CD1c-positive myeloid dendritic cell (primary cell): ENCODE measurements at regions not wholly inside any gene's neighbourhood (a gene's known extent, or its start where the extent isn't known, plus 50 kb on each side); places are given as distances from the start of the nearest gene placed in this dataset.
"Not testable (repeated sequence)": the region's sequence is repeated elsewhere in the genome, so short reads cannot be mapped to it uniquely, and the experiment has no call there.

Source experiments
- DNase-seq: peaks from one replicate; pipeline ENCODE4 v3.0.0-alpha.2; 2016; ENCODE audit errors: extremely low spot score

DNA sequence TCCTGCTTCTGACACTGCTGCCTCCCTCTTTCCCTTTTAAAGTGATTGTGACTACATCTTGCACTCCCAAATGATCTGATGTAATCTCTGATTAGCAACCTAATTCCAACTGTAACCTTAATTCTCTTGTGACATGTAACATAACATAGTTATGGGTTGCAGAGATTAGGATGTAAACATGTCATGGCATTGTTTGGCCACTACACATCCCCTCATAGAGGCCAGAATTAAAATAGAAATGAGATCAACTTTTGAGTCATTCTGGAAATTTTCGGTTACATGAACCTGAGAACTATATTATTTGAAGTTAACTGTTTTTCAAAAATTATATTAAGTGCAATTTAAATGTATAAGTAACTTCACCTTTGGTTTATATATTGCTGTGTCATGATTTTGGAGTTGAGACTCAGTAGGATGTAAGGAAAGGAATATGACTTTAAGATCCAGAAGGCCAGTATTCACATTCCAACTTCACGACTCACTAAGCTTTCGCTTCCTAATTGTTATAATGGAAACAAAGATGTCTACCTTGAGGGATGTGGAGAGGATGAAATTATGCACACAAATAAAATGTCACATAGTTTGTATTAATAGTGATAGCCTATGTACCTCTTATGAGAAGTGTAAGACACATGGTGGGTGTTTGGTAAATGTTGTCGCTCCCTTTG lies 611.9 kb upstream of the MAP3K7 start:
- DNase-seq: no peak

DNA sequence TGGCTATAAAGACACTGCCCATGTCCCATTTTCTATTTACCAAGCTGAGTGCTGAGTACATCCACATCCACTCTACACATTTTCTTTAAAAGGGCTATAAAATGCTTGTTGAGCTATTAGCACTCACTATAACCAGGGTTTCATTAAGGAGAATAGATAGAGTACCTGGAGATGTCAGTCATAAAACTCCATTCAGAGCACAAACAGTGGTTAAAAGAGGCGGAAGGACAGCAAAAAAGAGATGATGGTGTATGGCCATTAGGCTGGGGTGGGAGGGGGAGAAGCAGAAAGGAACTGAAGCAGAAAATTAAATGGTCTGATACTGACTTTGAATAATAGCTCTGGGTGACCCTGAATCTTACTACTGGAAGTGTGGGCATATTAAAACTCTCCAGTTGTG lies 609.9 kb upstream of the MAP3K7 start:
- DNase-seq: no peak

DNA sequence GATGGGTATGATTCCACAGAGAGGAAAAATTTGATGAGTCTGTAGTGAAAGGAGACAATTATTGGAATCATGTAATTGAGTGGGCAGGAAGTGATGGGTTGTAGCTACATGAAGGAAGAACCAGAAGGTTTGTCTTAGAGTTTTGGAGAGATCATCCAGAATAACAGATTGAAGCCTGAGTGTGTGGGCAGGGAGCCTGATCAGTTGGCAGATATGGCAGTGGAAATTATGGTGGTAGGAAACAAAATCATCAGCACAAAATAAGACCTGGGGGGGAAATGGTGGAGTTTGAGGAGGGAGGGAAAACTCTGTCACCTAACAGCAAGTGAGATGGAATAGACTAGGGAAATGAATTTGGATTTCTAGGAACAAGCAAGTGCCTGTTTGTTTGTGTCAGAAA lies 606.6 kb upstream of the MAP3K7 start:
- DNase-seq: no peak

DNA sequence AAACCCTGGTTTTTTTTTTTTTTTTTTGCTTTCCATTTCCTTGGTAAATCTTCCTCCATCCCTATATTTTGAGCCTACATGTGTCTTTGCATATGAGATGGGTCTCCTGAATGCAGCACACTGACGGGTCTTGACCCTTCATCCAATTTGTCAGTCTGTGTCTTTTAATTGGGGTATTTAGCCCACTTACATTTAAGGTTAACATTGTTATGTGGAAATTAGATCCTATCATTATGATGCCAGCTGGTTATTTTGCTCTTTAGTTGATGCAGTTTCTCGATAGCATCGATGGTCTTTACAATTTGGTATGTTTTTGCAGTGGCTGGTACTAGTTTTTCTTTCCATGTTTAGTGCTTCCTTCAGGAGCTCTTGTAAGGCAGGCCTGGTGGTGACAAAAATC lies 603.2 kb upstream of the MAP3K7 start:
- not testable (repeated sequence) for DNase-seq

DNA sequence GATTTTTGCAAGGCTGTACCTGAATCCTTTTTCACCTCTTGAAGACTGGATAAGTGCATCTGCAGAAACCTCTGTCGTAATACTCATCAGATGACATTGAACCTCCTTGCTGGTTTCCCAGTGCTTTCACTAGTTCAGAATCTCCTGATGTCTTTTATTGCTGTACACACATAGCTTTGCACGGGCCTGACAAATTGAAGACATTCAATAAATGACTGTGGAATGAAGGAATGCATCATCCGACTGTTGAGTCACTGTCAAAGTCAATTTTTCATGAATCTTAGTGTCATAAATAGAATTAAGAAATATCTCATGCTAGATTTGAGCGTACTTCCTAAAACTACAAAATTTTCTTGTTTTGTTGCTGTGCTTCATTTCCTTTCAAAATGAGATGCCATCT lies 598.2 kb upstream of the MAP3K7 start:
- DNase-seq: no peak

DNA sequence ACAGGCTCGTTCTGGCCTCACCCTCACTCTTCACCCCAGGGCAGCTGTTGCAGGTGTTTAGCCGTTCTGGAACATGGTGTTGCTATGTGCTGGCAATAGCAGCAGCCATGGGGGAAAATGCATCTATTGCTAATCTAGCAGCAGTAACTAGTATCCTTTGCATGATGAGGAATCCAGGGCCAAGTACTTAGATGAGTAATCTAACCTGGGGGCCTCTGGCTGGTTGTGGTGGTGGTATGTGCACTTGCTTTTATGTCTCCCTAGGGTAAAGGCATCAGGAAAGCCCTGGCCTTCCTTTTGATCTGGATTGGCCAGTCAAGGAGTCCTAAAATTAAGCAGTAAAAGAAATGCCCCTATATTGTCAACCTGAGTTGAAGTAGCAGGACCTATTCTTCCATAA lies 594.5 kb upstream of the MAP3K7 start:
- DNase-seq: no peak

DNA sequence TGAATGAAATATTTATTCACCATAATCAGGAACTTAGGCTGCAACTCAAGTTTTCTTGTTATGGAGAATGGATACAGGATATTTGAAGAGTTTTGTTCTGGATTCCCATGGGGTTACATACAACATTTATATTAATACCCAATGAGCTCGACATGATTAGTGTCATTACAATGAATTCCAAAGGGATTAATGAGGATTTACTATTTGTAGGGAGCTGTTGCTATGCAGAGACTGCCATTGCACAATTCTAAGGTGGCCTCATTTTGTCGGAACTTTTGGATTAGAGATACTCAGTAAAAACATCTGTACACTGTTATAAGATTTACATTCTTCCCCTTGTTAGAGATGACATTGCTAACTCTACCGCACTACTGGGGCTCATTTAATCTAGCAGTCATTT lies 586.8 kb upstream of the MAP3K7 start:
- DNase-seq: no peak

DNA sequence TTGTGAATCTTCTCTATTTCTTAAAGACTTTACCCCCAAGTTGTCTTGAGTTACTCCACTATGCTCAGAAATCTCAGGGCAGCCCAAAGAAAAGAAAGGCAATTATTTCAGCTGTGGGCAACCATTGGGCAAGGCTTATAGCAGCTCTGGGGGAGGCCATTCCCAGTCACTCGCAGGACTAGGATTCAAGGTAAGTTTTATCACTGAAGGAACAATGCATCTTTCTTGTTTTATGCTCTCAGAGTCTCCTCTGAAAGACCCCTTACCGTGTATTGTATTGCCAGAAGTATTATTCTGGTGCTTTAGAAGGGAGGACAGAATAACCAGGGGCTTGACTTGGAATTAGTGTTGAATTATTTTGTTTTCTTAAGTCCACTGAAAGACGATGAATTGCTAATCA lies 586.3 kb upstream of the MAP3K7 start:
- no peak for DNase-seq

DNA sequence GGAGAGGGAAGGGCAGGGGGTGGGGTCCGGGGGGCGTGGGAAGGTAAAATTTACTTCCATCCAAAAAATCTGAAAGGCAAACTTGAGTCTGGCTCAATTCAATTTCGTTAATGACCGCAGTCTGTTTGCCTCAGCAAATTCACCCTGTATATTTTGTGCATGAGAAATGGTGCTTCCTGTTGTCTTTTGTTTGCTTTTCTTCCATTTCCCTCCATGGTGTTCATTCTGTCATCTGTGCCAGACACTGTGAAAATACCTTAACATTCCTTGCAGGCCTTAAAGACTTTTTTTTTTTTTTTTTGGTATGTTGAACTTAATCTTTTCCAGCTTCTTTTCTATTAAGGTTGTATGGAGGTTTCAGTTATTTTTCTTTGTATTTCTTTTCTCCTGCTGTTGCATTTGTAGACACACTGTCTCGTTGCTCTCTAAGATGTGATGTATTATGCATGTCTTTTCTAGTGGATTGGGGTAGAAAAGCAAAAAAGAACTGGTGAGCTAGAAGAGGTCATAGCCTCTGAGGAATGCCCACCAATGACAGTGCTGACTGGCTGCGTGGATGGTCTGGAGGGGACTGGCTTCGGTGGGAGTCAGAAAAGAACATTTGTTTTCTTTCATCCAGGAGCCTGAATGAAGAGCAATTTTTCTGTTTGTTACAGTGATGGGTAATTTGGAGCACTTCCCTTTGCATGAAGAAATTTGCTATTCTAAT lies 585.0 kb upstream of the MAP3K7 start:
- DNase-seq: no peak

DNA sequence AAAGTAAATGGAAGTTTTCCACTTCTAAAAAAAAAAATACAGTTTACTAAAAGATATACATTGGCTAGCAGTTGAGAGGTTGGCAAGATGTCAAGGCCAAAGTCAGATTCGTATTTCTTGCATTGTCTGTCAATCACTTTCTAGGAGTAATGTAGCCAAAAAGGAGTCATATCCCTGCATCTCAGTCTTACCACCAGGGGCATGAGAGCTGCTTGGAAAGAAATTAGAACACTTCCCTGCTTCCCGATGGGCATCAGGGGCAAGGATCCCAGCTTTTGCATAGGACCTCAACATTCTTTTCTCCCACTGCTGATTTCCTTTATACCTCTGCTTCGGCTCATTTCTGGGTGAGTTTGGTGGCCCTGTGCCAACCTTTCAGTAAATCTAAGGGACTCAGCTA lies 581.0 kb upstream of the MAP3K7 start:
- DNase-seq: no peak

DNA sequence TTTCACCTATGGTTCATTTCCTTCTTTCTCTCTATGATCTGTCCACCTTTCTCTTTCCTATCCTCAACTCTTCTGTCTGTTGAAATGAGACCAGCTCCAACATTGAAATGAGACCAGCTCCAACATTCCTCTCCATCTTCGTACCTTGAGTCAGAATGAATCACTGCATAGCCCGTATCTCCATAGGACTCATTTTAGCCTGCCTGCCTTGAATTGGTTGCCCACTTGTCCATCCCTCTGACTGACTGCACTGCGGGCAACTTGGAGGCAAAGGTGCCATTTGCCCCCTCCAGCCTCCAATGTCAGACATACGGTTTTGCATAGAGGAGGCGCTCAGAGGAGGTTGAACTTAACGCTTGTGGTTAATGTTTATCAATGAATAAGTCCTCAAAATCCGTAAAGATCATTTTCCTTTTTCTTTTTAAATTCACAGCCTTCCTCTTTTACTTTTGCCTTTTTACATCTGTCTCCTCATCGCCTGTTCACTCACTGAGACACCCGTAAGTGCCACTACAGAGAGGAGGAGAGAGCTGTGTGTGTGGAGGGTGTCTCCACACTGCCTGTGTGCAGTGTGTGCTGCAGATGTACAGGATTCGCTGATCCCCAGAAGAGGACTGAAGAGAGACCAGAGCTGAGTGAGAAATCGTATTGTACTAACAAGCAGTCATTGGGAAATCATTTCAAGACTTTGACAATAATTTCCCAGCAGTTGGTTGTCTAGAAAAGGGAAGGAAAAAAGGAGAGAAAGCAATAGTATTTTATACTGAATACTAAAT lies 579.6 kb upstream of the MAP3K7 start:
- no peak for DNase-seq

DNA sequence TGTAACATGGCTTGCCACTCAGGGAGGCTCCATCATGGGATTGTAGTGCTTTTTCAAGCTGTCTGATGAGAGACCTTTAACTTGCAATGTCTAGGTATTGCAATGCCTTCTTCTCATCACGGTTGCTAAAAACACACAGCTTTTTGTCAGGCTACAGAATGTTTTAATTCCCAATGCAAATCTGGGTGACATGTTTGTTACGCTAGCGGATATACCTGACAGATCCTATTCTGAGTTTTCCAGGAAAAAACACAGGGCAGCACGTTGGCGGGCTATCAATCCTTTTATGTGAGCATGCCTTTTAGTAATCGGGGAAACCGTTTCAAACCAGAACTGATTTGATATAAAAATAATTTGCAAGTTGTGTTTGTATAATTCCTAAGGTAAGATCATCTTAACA lies 577.2 kb upstream of the MAP3K7 start:
- DNase-seq: no peak

DNA sequence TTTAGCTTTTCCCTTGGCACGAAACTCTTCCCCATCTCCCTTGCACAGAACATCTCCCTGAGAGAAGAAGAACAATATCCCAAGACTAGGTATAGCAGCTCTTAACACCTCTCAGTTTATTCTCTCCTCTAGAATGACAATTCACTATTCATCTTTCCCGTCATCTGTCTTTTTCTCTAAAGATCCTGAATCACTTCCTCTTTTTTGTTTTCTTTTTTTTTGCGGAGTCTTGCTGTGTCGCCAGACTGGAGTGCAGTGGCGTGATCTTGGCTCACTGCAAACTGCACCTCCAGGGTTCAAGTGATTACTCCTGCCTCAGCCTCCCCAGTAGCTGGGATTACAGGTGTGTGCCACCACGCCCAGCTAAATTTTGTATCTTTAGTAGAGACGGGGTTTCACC lies 574.4 kb upstream of the MAP3K7 start:
- DNase-seq: no peak

DNA sequence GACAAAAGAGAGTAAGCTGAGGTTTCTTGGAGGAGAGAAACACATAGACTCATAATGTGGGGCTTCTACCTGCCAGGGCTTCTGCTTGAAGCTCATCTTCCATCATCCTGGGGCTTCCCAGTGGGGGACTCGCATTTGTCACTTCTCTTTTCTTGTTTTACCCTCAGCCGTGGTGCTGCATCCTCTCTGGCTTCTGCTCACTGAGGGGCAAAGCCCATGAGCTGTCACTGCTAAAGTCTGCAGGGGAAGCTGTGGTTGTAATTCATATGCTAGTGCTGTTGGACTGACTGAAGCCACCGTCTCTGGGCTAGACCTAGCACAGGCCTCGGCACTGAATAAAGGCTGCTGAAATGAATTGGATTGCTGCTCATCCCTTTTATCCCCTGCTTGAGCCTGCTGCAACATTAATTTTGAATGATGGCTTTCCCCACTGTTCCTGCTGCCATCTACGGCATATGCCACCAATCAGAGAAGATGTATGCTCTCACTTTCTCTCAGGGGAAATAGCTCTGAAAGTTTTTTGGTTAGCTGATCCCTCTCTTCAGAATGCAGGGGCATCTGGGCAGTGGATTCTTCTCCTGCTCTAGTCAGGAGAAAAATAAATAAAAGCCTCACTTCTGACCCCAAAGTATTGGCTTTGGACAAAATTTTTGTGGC lies 568.4 kb upstream of the MAP3K7 start:
- no peak for DNase-seq

DNA sequence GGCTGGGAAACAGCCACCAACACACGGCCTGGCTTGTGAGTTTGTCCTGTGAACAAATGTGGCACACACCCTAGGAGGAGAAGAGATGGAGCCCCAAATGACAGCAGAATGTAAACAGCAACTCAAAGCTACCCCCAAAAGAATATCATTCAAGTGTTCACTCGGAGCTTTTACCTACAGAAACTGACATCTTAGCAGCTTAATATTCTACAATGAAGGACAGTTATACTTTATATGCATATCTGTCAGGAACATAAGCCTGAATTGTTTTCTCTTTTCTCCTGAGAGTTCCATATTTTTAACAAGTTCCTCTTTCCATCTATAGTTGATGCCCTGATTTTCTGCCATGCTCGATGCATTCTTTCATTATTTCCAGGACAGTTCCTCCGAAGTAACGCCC lies 566.0 kb upstream of the MAP3K7 start:
- DNase-seq: no peak

DNA sequence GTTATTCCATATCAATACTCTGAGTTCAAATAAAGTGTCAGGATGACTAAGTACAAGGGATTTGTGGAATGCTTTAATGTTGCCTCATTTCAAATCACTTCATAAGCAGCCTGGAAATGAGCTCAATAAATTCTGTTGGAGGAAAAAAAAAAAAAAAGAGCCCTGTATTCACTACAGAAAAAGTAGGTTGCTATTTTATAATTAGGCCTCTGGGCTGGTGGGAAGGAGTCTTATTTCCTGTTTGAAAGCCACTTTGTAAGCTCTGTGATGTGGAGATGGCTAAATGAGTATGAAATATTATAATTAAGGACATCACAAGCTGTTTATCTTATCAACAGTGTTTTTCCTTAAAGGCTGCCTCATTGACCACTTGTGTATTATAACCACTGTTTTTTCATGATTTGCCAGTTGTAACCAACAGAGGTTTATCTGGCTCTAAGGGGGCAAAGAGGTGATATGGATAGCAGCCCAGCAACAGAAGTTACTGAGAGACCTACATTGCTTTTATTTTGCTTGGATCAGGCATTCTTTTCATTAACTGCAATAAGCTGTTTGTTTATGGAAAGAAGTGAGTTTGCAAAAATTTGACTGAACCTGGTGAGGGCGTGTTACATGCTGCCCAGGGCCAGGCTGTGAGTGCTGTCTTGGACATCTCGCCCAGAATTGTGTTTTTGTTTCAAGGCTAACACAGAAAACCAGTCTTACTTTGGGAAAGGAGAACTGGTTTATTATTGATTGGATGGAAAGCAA lies 563.3 kb upstream of the MAP3K7 start:
- no peak for DNase-seq

DNA sequence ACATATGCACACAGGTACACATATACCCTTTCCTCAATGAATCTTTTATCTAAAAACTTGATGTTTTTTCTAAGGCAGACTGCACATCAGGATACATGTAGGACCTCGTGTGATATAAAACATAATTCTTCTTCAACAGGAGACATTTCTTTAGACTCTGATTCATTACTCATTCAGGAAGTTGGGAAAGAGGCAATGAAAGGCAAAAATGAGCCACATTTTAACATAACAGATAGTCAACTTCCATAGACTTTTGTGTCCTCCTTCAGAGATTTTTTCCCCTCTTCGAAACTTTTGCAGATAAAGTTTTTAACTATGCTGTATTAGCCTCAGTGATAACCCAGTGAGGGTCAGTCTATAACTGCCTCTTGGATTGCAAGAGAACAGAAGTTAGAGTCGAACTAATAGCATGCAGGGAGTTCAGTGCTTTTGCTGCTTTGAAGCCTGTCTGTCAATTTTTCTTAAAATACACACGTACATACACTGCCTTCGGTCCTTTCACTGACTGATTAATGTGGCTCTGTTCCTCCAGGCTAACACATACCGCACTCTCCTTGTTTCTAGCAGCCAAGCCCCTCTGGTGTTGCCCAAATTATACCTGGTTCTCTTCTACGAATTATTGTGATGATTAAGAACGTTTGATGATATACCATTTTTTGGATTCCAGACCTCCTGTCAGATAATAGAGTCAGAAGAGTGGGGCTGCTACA lies 562.5 kb upstream of the MAP3K7 start:
- DNase-seq: no peak

DNA sequence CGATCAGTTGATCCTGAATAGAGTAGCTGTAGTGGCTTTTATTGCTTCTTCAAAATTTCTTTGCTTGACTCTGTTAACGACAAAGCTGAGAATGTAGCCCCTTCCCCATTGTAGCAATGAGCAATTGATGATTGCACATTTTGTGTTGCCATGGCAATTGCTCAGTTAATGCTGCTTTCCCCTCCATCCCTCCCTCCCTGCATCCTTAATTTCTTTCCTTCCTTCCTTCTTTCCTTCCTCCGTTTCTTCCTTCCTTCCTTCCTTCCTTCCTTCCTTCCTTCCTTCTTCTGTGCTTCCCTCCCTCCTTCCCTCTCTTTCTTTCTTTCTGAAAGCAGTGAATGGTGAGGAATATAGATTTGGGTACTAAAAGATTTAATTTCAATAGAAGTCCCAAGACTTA lies 557.3 kb upstream of the MAP3K7 start:
- DNase-seq: no peak

DNA sequence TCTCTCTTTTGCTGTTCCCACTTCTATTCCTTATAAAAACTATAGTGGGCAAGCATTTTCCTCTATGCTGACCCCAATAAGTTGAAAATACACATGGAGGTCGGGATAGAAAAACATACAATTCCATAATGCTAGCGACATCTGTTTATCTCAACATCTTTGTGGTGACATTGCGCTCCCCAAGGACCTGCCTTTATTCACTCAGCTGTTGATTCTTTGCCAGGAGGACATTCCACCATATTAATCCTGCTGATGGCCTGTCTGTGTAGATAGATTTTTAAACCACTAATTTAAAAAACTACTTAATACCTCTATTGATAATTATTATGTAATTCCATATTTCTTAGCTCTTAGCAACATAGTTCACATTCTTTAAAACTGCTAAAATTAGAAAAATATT lies 555.3 kb upstream of the MAP3K7 start:
- no peak for DNase-seq

DNA sequence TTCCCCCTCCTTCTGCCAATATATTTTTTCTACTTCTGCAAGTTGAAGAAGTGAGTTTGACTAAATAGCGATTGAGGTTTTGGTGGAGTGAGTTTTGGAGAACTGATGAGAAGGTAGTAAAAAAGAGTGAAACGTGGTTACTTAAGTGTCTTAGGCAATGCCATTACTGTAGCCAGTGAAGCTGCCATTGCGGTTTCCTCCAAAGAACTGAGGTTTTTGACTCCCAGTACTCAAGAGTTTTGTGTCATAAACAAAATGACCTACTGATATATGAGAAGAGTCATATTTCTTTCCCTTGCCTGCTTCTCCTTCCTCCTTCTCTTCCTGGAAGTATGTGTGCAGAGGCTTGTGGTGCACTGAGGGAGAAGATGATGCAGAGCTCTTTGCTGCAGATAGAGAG lies 554.5 kb upstream of the MAP3K7 start:
- DNase-seq: no peak

DNA sequence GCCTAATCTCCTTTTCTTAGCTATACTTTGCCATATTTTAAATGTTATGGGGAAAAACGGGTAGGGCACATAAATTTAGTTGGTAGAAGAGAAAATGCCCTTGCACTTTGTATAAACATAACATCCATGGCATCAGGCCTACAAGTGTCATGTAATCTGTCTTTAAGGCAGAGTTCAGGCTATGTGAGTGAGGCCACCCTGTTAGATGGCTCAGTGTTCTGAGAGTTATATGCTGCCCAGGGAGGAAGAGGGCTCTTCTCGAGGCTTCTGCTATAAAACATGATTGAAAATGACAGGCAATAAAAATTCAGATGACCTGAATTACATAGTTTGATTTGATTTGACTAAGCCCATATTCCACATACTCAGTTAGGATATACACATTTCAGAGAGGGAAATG lies 553.6 kb upstream of the MAP3K7 start:
- DNase-seq: no peak
